ENCODE measurements at regions not wholly inside any gene's neighbourhood (a gene's known extent, or its start where the extent isn't known, plus 50 kb on each side); places are given as distances from the start of the nearest gene placed in this dataset.

- peaks cover 2% of the 10 kb centered on the region for H3K36me3 Mint-ChIP-seq
- no peaks in the 10 kb centered on the region for H3K27me3 Mint-ChIP-seq
- no peak overlapping the region for H3K4me3 Mint-ChIP-seq
- H3K4me1 Mint-ChIP-seq = no peaks in the 10 kb centered on the region
- H3K27ac Mint-ChIP-seq = no peak overlapping the region
- peaks cover 0 to 3% (median 0%) of the 10 kb centered on the region in 3 donors for H3K9me3 Mint-ChIP-seq
Observed at GRCh38 chr7:22597844-22598243, 97.9 kb upstream of the STEAP1B start.

DNA sequence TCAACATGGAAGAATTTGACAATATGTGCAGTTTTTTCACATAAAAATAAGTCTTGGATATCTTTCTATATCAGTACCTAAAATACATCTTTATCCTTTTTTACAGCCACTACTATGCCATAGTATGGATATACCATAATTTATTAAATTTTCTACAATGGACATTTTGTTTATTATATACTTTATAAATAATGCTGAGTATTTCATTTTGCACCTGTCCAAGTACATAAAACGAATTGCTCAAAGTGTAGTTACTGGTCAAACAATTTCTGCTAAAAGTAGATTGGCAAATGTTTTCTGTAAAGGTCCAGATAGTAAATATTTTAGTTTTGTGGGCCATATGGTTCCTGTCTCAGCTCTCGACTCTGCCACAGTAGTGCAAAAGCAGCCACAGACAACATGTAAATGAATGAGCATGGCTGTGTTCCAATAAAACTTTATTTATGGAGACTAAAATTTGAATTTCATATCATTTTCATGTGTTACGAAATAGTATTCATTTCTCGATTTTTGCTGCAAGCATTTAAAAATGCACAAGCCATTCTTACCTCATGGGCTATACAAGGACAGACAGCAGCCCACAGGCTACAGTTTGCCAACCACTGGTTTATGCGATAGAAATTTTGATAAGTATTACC, 96.9 kb upstream of the STEAP1B start:
- H3K36me3 Mint-ChIP-seq = peaks cover 2% of the 10 kb centered on the region
- no peak overlapping the region for H3K27ac Mint-ChIP-seq
- no peak overlapping the region for H3K4me3 Mint-ChIP-seq
- no peaks in the 10 kb centered on the region for H3K4me1 Mint-ChIP-seq
- H3K9me3 Mint-ChIP-seq = peaks cover 0 to 3% (median 0%) of the 10 kb centered on the region in 3 donors
- peaks cover 4% of the 10 kb centered on the region for H3K27me3 Mint-ChIP-seq

- peaks cover 1 to 5% (median 3%) of the 10 kb centered on the region in 3 donors for H3K4me1 Mint-ChIP-seq
- peaks cover 0 to 3% (median 0%) of the 10 kb centered on the region in 3 donors for H3K9me3 Mint-ChIP-seq
- H3K27me3 Mint-ChIP-seq = peaks cover 4% of the 10 kb centered on the region
- H3K36me3 Mint-ChIP-seq = peaks cover 2% of the 10 kb centered on the region
- no peak overlapping the region for H3K4me3 Mint-ChIP-seq
- no peak overlapping the region for H3K27ac Mint-ChIP-seq
Observed at GRCh38 chr7:22594020-22594419, 94.0 kb upstream of the STEAP1B start.

GRCh38 chr7:22591271-22591670, 91.3 kb upstream of the STEAP1B start:
- Mint-ChIP-seq H3K4me3 (no peak overlapping the region), H3K36me3 (peaks cover 2% of the 10 kb centered on the region), H3K4me1 (peaks cover 11 to 16% (median 14%) of the 10 kb centered on the region in 3 donors), H3K9me3 (peaks cover 0 to 3% (median 0%) of the 10 kb centered on the region in 3 donors), H3K27me3 (peaks cover 4% of the 10 kb centered on the region), H3K27ac (no peak overlapping the region)

- Mint-ChIP-seq H3K27me3 (peaks cover 4% of the 10 kb centered on the region), H3K4me3 (no peak overlapping the region), H3K27ac (no peak overlapping the region), H3K36me3 (peaks cover 1% of the 10 kb centered on the region), H3K4me1 (peaks cover 11 to 21% (median 15%) of the 10 kb centered on the region in 3 donors), H3K9me3 (peaks cover 0 to 3% (median 0%) of the 10 kb centered on the region in 3 donors)
Observed at GRCh38 chr7:22589641-22590201, 89.7 kb upstream of the STEAP1B start.

GRCh38 chr7:22588351-22588750, 88.4 kb upstream of the STEAP1B start:
- no peak overlapping the region for H3K27ac Mint-ChIP-seq
- H3K27me3 Mint-ChIP-seq = peaks cover 4% of the 10 kb centered on the region
- H3K9me3 Mint-ChIP-seq = peaks cover 0 to 1% (median 0%) of the 10 kb centered on the region in 3 donors
- H3K36me3 Mint-ChIP-seq = no peaks in the 10 kb centered on the region
- no peak overlapping the region for H3K4me3 Mint-ChIP-seq
- H3K4me1 Mint-ChIP-seq = peaks cover 21 to 32% (median 26%) of the 10 kb centered on the region in 3 donors

DNA sequence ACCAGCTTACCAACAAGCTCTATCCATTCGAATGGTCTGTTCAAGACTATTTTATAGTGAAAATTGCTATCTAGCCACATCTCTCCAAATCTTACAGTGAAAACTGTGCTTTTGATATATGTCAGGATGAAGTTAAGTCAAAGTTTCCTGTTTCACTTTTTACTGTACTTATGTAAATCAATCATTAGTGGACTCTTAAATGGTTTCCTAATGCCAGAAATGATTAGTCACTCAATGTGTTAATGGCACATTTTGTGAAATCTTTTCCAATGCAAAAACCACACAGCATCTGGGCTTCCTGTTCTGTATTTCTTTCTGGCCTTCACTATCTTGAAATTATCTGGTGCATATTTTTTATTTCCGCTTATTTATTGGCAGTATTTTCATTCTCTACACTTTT, 87.3 kb upstream of the STEAP1B start:
- H3K4me1 Mint-ChIP-seq = peaks cover 21 to 32% (median 27%) of the 10 kb centered on the region in 3 donors
- peaks cover 2% of the 10 kb centered on the region for H3K27me3 Mint-ChIP-seq
- H3K9me3 Mint-ChIP-seq = no peaks in the 10 kb centered on the region
- H3K36me3 Mint-ChIP-seq = no peaks in the 10 kb centered on the region
- H3K27ac Mint-ChIP-seq = peak overlapping the region in 1 of 3 donors; percentile 21
- H3K4me3 Mint-ChIP-seq = no peak overlapping the region

- peak overlapping the region in 1 of 3 donors; percentile 21 for H3K27ac Mint-ChIP-seq
- peaks cover 21 to 32% (median 27%) of the 10 kb centered on the region in 3 donors for H3K4me1 Mint-ChIP-seq
- no peaks in the 10 kb centered on the region for H3K36me3 Mint-ChIP-seq
- H3K4me3 Mint-ChIP-seq = no peak overlapping the region
- H3K9me3 Mint-ChIP-seq = no peaks in the 10 kb centered on the region
- no peaks in the 10 kb centered on the region for H3K27me3 Mint-ChIP-seq
Observed at GRCh38 chr7:22586786-22587140, 86.8 kb upstream of the STEAP1B start.

DNA sequence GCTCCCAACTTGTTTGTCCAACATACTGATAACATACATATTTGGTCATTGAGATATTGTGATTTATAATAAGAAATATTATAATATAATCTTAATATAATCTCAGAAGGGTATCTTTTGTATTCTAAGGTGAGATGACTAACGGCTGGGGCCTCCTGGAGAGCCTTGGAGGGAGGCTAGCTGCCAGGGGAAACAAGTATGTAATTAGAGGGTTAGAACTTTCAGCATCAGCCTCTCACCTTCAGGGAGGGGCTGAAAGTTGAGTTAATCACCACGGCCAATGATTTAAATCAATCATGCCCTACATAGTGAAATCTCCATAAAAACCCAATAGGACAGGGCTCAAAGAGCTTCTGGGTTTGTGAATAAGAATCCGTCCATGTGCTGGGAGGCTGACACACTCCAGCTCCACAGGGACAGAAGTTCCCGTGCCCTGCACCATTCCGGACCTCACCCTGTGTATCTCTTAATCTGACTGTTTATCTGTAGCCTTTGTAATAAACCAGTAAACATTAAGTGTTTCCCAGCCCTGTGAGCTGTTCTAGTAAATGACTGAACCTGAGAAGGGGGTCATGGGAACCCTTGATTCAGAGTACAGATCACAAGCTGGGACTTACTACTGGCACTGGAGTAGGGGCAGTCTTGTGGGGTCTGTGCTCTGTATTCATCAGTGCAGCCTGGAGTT, 86.3 kb upstream of the STEAP1B start:
- Mint-ChIP-seq H3K4me3 (no peak overlapping the region), H3K4me1 (peaks cover 21 to 32% (median 25%) of the 10 kb centered on the region in 3 donors), H3K27me3 (no peaks in the 10 kb centered on the region), H3K27ac (peak overlapping the region in 1 of 3 donors; percentile 11), H3K9me3 (no peaks in the 10 kb centered on the region), H3K36me3 (no peaks in the 10 kb centered on the region)

DNA sequence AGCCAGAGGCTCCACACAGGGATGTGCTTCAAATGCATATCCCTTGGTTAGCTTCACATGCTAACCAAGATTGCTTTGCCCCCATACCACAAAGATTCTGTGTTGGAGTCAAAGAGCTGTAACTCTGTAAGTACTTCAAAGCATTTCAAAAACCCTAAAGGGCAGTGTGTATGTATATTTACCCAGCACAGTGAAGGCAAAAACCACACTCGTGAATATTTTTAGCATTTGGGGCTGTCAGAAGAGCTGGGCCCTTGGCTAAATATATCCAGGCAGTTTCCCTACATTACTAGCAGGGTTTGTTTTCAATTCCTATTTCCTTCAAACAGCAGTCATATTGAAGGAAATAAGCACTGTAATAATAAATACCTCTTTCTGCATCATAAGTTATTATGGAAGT, 84.2 kb upstream of the STEAP1B start:
- peaks cover 20 to 29% (median 23%) of the 10 kb centered on the region in 3 donors for H3K4me1 Mint-ChIP-seq
- no peak overlapping the region for H3K4me3 Mint-ChIP-seq
- H3K9me3 Mint-ChIP-seq = no peaks in the 10 kb centered on the region
- no peaks in the 10 kb centered on the region for H3K36me3 Mint-ChIP-seq
- no peak overlapping the region for H3K27ac Mint-ChIP-seq
- no peaks in the 10 kb centered on the region for H3K27me3 Mint-ChIP-seq

DNA sequence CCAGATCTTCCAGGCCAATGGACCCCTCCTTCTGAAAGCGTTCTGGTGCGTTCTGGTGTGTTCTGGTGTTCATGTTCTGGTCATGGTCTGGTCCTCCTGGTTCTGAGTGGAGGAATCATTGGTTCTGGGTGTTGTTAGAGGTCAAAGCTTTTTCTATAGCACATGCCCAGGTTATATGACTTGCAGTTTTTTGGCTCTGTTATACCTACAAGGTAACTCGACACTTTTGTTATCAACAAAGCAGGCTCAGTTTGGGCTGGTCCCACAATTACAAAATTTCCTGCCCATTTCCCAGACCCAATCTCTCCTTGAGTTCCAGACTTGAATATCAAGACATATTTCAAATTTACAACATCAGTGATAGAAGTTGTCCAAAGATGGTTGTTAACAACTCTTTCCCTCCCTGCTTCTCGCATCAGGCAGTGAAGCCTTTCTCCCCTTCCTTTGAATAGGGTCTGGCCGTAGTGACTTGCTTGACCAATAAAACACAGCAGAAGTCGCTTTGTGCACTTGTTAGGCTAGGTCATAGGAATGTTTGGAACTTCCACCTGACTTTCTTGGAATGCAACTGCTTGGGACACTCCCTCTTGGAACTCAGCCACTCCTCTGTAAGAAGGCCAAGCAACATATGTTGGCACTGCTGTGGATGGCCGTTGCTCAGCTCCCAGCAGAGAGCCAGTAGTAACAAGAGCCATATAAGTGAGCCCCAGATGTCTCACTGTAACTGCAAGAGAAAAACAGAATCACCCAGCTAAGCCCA, 83.1 kb upstream of the STEAP1B start:
- Mint-ChIP-seq H3K4me1 (peaks cover 24 to 32% (median 25%) of the 10 kb centered on the region in 3 donors), H3K4me3 (no peak overlapping the region), H3K36me3 (no peaks in the 10 kb centered on the region), H3K27ac (no peak overlapping the region), H3K27me3 (no peaks in the 10 kb centered on the region), H3K9me3 (no peaks in the 10 kb centered on the region)

- H3K4me3 Mint-ChIP-seq = no peak overlapping the region
- H3K36me3 Mint-ChIP-seq = no peaks in the 10 kb centered on the region
- peaks cover 2% of the 10 kb centered on the region for H3K27me3 Mint-ChIP-seq
- H3K9me3 Mint-ChIP-seq = no peaks in the 10 kb centered on the region
- H3K4me1 Mint-ChIP-seq = peaks cover 19 to 25% (median 24%) of the 10 kb centered on the region in 3 donors
- H3K27ac Mint-ChIP-seq = no peak overlapping the region
Observed at GRCh38 chr7:22581099-22581498, 81.1 kb upstream of the STEAP1B start.

DNA sequence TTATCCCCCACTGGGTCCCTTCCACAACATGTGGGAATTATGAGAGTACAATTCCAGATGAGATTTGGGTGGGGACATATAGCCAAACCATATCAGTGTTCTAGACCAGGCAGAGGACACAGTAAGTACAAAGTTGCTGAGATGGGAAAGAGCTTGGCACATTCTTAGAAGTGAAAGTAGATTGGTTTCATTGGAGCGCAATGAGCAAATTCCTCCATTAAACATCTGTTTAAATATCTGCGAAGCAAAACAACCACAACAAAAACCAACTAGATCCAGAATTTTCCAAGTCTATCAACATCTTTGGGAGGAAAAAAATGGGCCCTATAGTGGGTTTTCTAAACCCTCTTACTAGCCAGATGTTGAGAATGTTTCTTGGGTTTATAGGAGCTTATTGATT, 80.0 kb upstream of the STEAP1B start:
- H3K27ac Mint-ChIP-seq = no peak overlapping the region
- peaks cover 2% of the 10 kb centered on the region for H3K27me3 Mint-ChIP-seq
- H3K4me1 Mint-ChIP-seq = peaks cover 19 to 24% (median 22%) of the 10 kb centered on the region in 3 donors

DNA sequence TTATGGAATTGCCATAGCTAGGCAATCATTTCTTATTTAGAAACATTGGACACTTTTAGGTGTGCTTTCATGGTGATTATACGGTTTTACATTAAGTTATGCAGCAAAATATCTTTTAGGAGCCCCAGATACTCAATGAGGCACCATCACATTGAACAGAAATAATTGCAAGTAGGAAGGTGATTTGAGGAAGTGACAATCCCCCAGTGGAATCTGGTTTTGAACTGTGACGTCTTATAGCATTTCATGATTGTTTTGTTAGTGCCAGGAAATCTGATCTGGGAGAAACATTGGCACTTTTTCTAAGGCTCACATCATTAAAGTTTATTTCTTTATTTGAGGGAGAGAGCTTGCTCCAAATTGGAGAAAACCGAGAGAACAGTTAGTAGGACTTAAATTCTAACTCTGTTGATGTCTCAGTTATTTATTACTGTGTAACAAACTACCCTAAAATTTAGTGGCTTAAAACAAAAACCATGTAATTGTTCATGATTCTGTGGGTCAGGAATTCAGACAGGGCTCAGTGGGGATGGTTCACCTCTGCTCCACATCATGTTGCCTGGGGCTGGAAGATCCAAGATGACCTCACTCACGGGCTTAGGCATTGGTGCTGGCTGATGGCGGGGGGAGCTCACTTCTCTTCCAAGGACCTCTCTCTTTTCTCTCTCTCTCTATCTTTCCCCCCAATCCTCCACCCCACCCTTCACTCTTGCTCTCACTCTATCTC, 78.2 kb upstream of the STEAP1B start:
- Mint-ChIP-seq H3K4me1 (peaks cover 9 to 12% (median 10%) of the 10 kb centered on the region in 3 donors), H3K4me3 (peak overlapping the region in 2 of 4 donors; percentile 34 to 49), H3K36me3 (no peaks in the 10 kb centered on the region), H3K9me3 (no peaks in the 10 kb centered on the region), H3K27me3 (peaks cover 2% of the 10 kb centered on the region), H3K27ac (peak overlapping the region in 1 of 3 donors; percentile 8)

More for the DNA sequence above, 80.0 kb upstream of the STEAP1B start:
- no peaks in the 10 kb centered on the region for H3K9me3 Mint-ChIP-seq
- H3K4me3 Mint-ChIP-seq = no peak overlapping the region
- H3K36me3 Mint-ChIP-seq = no peaks in the 10 kb centered on the region
